GM12891 (cell line): ENCODE measurements at regions not wholly inside any gene's neighbourhood (a gene's known extent, or its start where the extent isn't known, plus 50 kb on each side); places are given as distances from the start of the nearest gene placed in this dataset.

ENCODE experiments used
- PAX5 ChIP-seq: IDR thresholded peaks from 2 replicates; pipeline ENCODE4 v1.6.1; 2011; ENCODE audit warnings: low read length, moderate library complexity, mild to moderate bottlenecking; ENCODE audit not compliant: insufficient read depth, severe bottlenecking
- POLR2A ChIP-seq: IDR thresholded peaks from 2 replicates; pipeline ENCODE4 v1.6.1; 2011; ENCODE audit warnings: low read depth, low read length, control low read depth
- POLR2AphosphoS5 ChIP-seq: IDR thresholded peaks from 2 replicates; pipeline ENCODE4 v1.6.1; 2011; ENCODE audit warnings: low read depth, low read length, control low read depth
- POU2F2 ChIP-seq: IDR thresholded peaks from 2 replicates; pipeline ENCODE4 v1.6.1; 2011; ENCODE audit warnings: low read depth, mild to moderate bottlenecking, control low read depth, low read length, moderate library complexity
- SPI1 ChIP-seq: IDR thresholded peaks from 2 replicates; pipeline ENCODE4 v1.6.1; 2011; ENCODE audit warnings: low read depth, low read length, control low read depth
- TAF1 ChIP-seq: IDR thresholded peaks from 2 replicates; pipeline ENCODE4 v1.6.1; 2011; ENCODE audit warnings: low read depth, low read length, control low read depth

- TF ChIP-seq POLR2AphosphoS5: no peak
- TF ChIP-seq POLR2A: no peak
- TF ChIP-seq TAF1: no peak
- no peak for TF ChIP-seq SPI1
- TF ChIP-seq PAX5: no peak
- no peak for TF ChIP-seq POU2F2
Measured at GRCh38 chr2:134163336-134163735, 90.5 kb upstream of the MGAT5 start.
